H1 (cell line): ENCODE measurements at regions not wholly inside any gene's neighbourhood (a gene's known extent, or its start where the extent isn't known, plus 50 kb on each side); places are given as distances from the start of the nearest gene placed in this dataset.

Source experiments
- CTCF ChIA-PET: fragments of 300-600 bp; sonication (Branson Sonifier 250); formaldehyde crosslinking; loops from one replicate; lab custom pipeline; 2021; ENCODE audit not compliant: partially characterized antibody; lab: Charles Lee
- POLR2A ChIA-PET: fragments of 300-600 bp; sonication (Branson Sonifier 250); formaldehyde crosslinking; loops from one replicate; lab custom pipeline; 2021; ENCODE audit warnings: inconsistent platforms; ENCODE audit not compliant: partially characterized antibody; lab: Charles Lee
- DNase-seq, 2 experiments: peaks; one replicate each; pipeline versions ENCODE4 v3.0.0 to v3.0.0-alpha.2; 2010 to 2022; ENCODE audit warnings: low spot score in 2 of 2, low read depth in 1 of 2, mixed read lengths in 1 of 2
- FAIRE-seq: peaks from 2 replicates; lab custom pipeline; 2011; peaks lifted over from hg19 to GRCh38; lab: Jason Lieb, UNC
- H2AFZ ChIP-seq: 2 replicates; pipeline ENCODE4 v1.8.1; 2012; ENCODE audit warnings: low read length, inconsistent platforms
- H2AK5ac ChIP-seq: 2 replicates; pipeline ENCODE4 v1.6.1; 2013; ENCODE audit warnings: low read depth, low read length
- H2BK120ac ChIP-seq: replicated peaks from 2 replicates; pipeline ENCODE3; 2013; ENCODE audit warnings: low read depth, low read length, inconsistent platforms
- H2BK12ac ChIP-seq: 2 replicates; pipeline ENCODE4 v1.6.1; 2013; ENCODE audit warnings: low read depth, low read length
- H2BK15ac ChIP-seq: 2 replicates; pipeline ENCODE4 v1.6.1; 2013; ENCODE audit warnings: low read length
- H2BK20ac ChIP-seq: 2 replicates; pipeline ENCODE4 v1.6.1; 2013; ENCODE audit warnings: low read length
- H2BK5ac ChIP-seq: 2 replicates; pipeline ENCODE4 v1.6.1; 2013; ENCODE audit warnings: low read depth, low read length
- H3K14ac ChIP-seq: 2 replicates; pipeline ENCODE4 v1.6.1; 2013; ENCODE audit warnings: inconsistent platforms; ENCODE audit not compliant: insufficient read length
- H3K18ac ChIP-seq: 2 replicates; pipeline ENCODE4 v1.6.1; 2013; ENCODE audit warnings: low read length; ENCODE audit errors: extremely low read depth
- H3K23ac ChIP-seq: 2 replicates; pipeline ENCODE4 v1.6.1; 2013; ENCODE audit warnings: inconsistent platforms; ENCODE audit not compliant: insufficient read length
- H3K23me2 ChIP-seq: 2 replicates; pipeline ENCODE4 v1.6.1; 2013; ENCODE audit warnings: low read depth, low read length
- H3K27ac ChIP-seq: 2 replicates; pipeline ENCODE4 v1.6.1; 2011; ENCODE audit warnings: low read depth, low read length, inconsistent platforms
- H3K27me3 ChIP-seq, 4 experiments: replicated peaks in 1 of 4; 1 replicate in 1 of 4; 2 replicates in 3 of 4; pipeline versions ENCODE4 v1.6.1 to v1.8.1; 2011 to 2013; ENCODE audit warnings: low read length in 3 of 4, mild to moderate bottlenecking in 3 of 4, inconsistent platforms in 2 of 4, mixed read lengths in 2 of 4, moderate library complexity in 1 of 4; ENCODE audit not compliant: control insufficient read depth in 3 of 4, insufficient read depth in 3 of 4; ENCODE audit errors: extremely low read depth in 1 of 4
- H3K36me3 ChIP-seq, 4 experiments: 2 replicates each; pipeline versions ENCODE4 v1.6.1 to v1.8.1; 2011 to 2013; ENCODE audit warnings: mild to moderate bottlenecking in 4 of 4, low read length in 3 of 4, moderate library complexity in 2 of 4, control low read depth in 1 of 4, inconsistent platforms in 1 of 4; ENCODE audit not compliant: insufficient read depth in 4 of 4, control insufficient read depth in 2 of 4
- H3K4ac ChIP-seq: replicated peaks from 2 replicates; pipeline ENCODE3; 2013; ENCODE audit warnings: low read length, low read depth, mixed read lengths, inconsistent platforms; ENCODE audit not compliant: insufficient read length
- H3K4me1 ChIP-seq, 4 experiments: replicated peaks in 1 of 4; 1 replicate in 1 of 4; 2 replicates in 3 of 4; pipeline versions ENCODE4 v1.6.1 to v1.8.1; 2011 to 2013; ENCODE audit warnings: low read length in 3 of 4, inconsistent platforms in 2 of 4, mixed read lengths in 1 of 4; ENCODE audit not compliant: insufficient read depth in 4 of 4, control insufficient read depth in 3 of 4
- H3K4me2 ChIP-seq, 2 experiments: 2 replicates each; pipeline versions ENCODE4 v1.6.1 to v1.8.1; 2011 to 2013; ENCODE audit warnings: low read depth in 2 of 2, low read length in 2 of 2, control low read depth in 1 of 2, inconsistent platforms in 1 of 2, mild to moderate bottlenecking in 1 of 2; ENCODE audit not compliant: insufficient read depth in 1 of 2
- H3K4me3 ChIP-seq, 4 experiments: fragments of 200-600, 300-600 bp in 1 of 4; sonication (generic), shearing (Covaris generic), sonication (Bioruptor Twin) in 1 of 4; 2 replicates each; pipeline versions ENCODE4 v1.5.1 to v1.8.1; 2011 to 2016; ENCODE audit warnings: low read length in 4 of 4, low read depth in 3 of 4, control low read depth in 2 of 4, inconsistent platforms in 2 of 4, mild to moderate bottlenecking in 2 of 4, mixed read lengths in 1 of 4, moderate library complexity in 1 of 4; ENCODE audit not compliant: insufficient read depth in 2 of 4; ENCODE audit errors: extremely low read depth in 1 of 4
- H3K56ac ChIP-seq: replicated peaks from 2 replicates; pipeline ENCODE3; 2013; ENCODE audit warnings: low read depth, mild to moderate bottlenecking, mixed read lengths, low read length, inconsistent platforms; ENCODE audit not compliant: insufficient read length
- H3K79me1 ChIP-seq: 2 replicates; pipeline ENCODE4 v1.6.1; 2013; ENCODE audit warnings: low read depth, low read length, control low read depth
- H3K79me2 ChIP-seq, 2 experiments: 2 replicates each; pipeline versions ENCODE4 v1.6.1 to v1.8.1; 2012 to 2013; ENCODE audit warnings: low read length in 2 of 2, mild to moderate bottlenecking in 2 of 2, inconsistent platforms in 1 of 2; ENCODE audit not compliant: insufficient read depth in 2 of 2, control insufficient read depth in 1 of 2
- H3K9ac ChIP-seq, 4 experiments: replicated peaks in 1 of 4; 1 replicate in 1 of 4; 2 replicates in 3 of 4; pipeline versions ENCODE4 v1.6.1 to v1.8.1; 2011 to 2013; ENCODE audit warnings: low read depth in 3 of 4, low read length in 3 of 4, control low read depth in 2 of 4, mild to moderate bottlenecking in 2 of 4, moderate library complexity in 2 of 4, inconsistent platforms in 1 of 4; ENCODE audit errors: extremely low read depth in 1 of 4
- H3K9me3 ChIP-seq, 2 experiments: 2 replicates each; pipeline versions ENCODE4 v1.6.1 to v1.8.1; 2012 to 2013; ENCODE audit warnings: mild to moderate bottlenecking in 2 of 2, moderate library complexity in 2 of 2, control low read depth in 1 of 2, inconsistent platforms in 1 of 2, low read depth in 1 of 2, low read length in 1 of 2, mixed read lengths in 1 of 2; ENCODE audit not compliant: insufficient read depth in 2 of 2
- H4K20me1 ChIP-seq, 2 experiments: replicated peaks in 1 of 2; 2 replicates each; pipeline versions ENCODE3 to v1.8.1; 2011 to 2013; ENCODE audit warnings: inconsistent platforms in 2 of 2, low read length in 2 of 2, mild to moderate bottlenecking in 1 of 2; ENCODE audit not compliant: insufficient read depth in 2 of 2, control insufficient read depth in 1 of 2
- H4K5ac ChIP-seq: 2 replicates; pipeline ENCODE4 v1.6.1; 2013; ENCODE audit warnings: low read length, low read depth, mixed read lengths, inconsistent platforms; ENCODE audit not compliant: insufficient read length
- H4K8ac ChIP-seq: 2 replicates; pipeline ENCODE4 v1.8.0; 2013; ENCODE audit warnings: mild to moderate bottlenecking, moderate library complexity, low read length, inconsistent platforms; ENCODE audit not compliant: insufficient read depth; ENCODE audit errors: extremely low read depth
- H4K91ac ChIP-seq: replicated peaks from 2 replicates; pipeline ENCODE3; 2013; ENCODE audit warnings: low read length, mixed read lengths, inconsistent platforms; ENCODE audit not compliant: insufficient read length
- CBX5 ChIP-seq: fragments of 300-800, 300-1000 bp; sonication (generic); IDR thresholded peaks from 2 replicates; pipeline ENCODE4 v1.7.1; 2016; ENCODE audit warnings: antibody characterized with exemption, low read length, low read depth
- CEBPB ChIP-seq: IDR thresholded peaks from 2 replicates; pipeline ENCODE4 v1.6.1; 2012; ENCODE audit warnings: low read depth, low read length
- CTBP2 ChIP-seq: IDR thresholded peaks from 2 replicates; pipeline ENCODE4 v1.7.0; 2011; ENCODE audit warnings: borderline replicate concordance, mild to moderate bottlenecking, moderate library complexity, mixed read lengths, low read length; ENCODE audit not compliant: insufficient read depth, insufficient read length
- GTF2F1 ChIP-seq: IDR thresholded peaks from 2 replicates; pipeline ENCODE4 v1.6.1; 2012; ENCODE audit warnings: low read depth, low read length, improper control_type of control experiment, borderline replicate concordance
- HDAC2 ChIP-seq, 2 experiments: fragments of 300-600 bp in 1 of 2; sonication (generic) in 1 of 2; IDR thresholded peaks; 2 replicates each; pipeline ENCODE4 v1.6.1; 2011 to 2012; ENCODE audit warnings: low read depth in 2 of 2, low read length in 2 of 2, mild to moderate bottlenecking in 2 of 2, moderate library complexity in 2 of 2, borderline replicate concordance in 1 of 2, inconsistent platforms in 1 of 2
- JUN ChIP-seq: IDR thresholded peaks from 2 replicates; pipeline ENCODE4 v1.6.1; 2011; ENCODE audit warnings: low read depth, mild to moderate bottlenecking, improper control_type of control experiment, low read length
- KDM4A ChIP-seq: IDR thresholded peaks from one replicate; pipeline ENCODE4 v1.7.1; 2012; ENCODE audit warnings: low read depth, mild to moderate bottlenecking, moderate library complexity, low read length, inconsistent platforms; ENCODE audit not compliant: severe bottlenecking
- PHF8 ChIP-seq: fragments of 200-600 bp; sonication (generic); conservative IDR thresholded peaks from 2 replicates; pipeline ENCODE4 v1.7.1; 2012; ENCODE audit warnings: low read depth, mild to moderate bottlenecking, inconsistent platforms, low read length, moderate library complexity
- POLR2AphosphoS5 ChIP-seq: IDR thresholded peaks from 2 replicates; pipeline ENCODE4 v1.6.1; 2011; ENCODE audit warnings: low read depth, low read length
- RBBP5 ChIP-seq: IDR thresholded peaks from 2 replicates; pipeline ENCODE4 v1.7.1; 2012; ENCODE audit warnings: low read depth, mild to moderate bottlenecking, inconsistent platforms, low read length, moderate library complexity, borderline replicate concordance
- SIN3A ChIP-seq, 2 experiments: IDR thresholded peaks in 1 of 2; conservative IDR thresholded peaks in 1 of 2; 2 replicates each; pipeline ENCODE4 v1.6.1; 2011 to 2012; ENCODE audit warnings: low read length in 2 of 2, improper control_type of control experiment in 1 of 2, low read depth in 1 of 2, mild to moderate bottlenecking in 1 of 2
- SP4 ChIP-seq: IDR thresholded peaks from 2 replicates; pipeline ENCODE4 v1.6.1; 2012; ENCODE audit warnings: low read length, inconsistent platforms
- TAF1 ChIP-seq: IDR thresholded peaks from 2 replicates; pipeline ENCODE4 v1.6.1; 2011; ENCODE audit warnings: mild to moderate bottlenecking, low read depth, low read length
- TEAD4 ChIP-seq: IDR thresholded peaks from 2 replicates; pipeline ENCODE4 v1.6.1; 2012; ENCODE audit warnings: low read depth, low read length, inconsistent platforms, mixed read lengths
- WGBS, 2 experiments: shearing (Covaris generic) in 1 of 2; methylation state at CpG; one replicate each; pipeline versions ENCODE4 v1.1.6 to v1.1.7; 2013 to 2015; ENCODE audit warnings: low lambda C conversion rate in 2 of 2, mixed read lengths in 2 of 2, inconsistent platforms in 1 of 2, low coverage in 1 of 2, missing lambda C conversion rate in 1 of 2; ENCODE audit not compliant: insufficient replicate concordance in 2 of 2, insufficient coverage in 1 of 2, insufficient read length in 1 of 2; ENCODE audit errors: extremely low coverage in 1 of 2, missing lambda C conversion rate in 1 of 2; 5-methylcytosine and 5-hydroxymethylcytosine counted together

GRCh38 chr1:38337711-38338110 lies 291.1 kb upstream of the POU3F1 start:
- FAIRE-seq (no peak), DNase-seq (no peak)
- Histone ChIP-seq H2AFZ (no peak overlapping the region), H2BK15ac (peak overlapping the region; percentile 12; the same call in 1 of the 2 replicates), H4K20me1 (no peaks in the 10 kb centered on the region), H4K5ac (no peak overlapping the region), H4K8ac (no peak overlapping the region), H3K27ac (no peak overlapping the region), H2BK12ac (no peak overlapping the region; the same call in 1 of the 2 replicates), H3K4me1 (peaks cover 2 to 11% (median 5%) of the 10 kb centered on the region in 4 experiments; a peak in 5 of 7 replicates), H2BK5ac (no peak overlapping the region), H3K79me1 (no peaks in the 10 kb centered on the region), H3K4ac (no peak overlapping the region), H3K23me2 (peaks cover 2% of the 10 kb centered on the region; the same call in 1 of the 2 replicates), H4K91ac (no peak overlapping the region), H3K27me3 (no peaks in the 10 kb centered on the region; a peak in 1 of 7 replicates), H3K18ac (no peak overlapping the region), H2BK20ac (0 out of 2 replicates have a peak overlapping the region, but pooled peaks have one; percentile 64), H3K14ac (no peak overlapping the region), H3K23ac (no peak overlapping the region), H3K9ac (no peak overlapping the region), H3K56ac (no peak overlapping the region), H2AK5ac (no peak overlapping the region), H3K4me3 (no peak overlapping the region), H3K79me2 (no peaks in the 10 kb centered on the region), H3K4me2 (no peak overlapping the region), H3K36me3 (no peaks in the 10 kb centered on the region), H2BK120ac (peak overlapping the region; percentile 5), H3K9me3 (no peaks in the 10 kb centered on the region)
- WGBS, 2 experiments: 74% methylated on average over 5 of the region's 5 CpGs; no CpG with 5 or more reads in 1 of the 2 experiments
- CTCF ChIA-PET: interaction anchor here (0.8 to 2.3 kb wide), 5 partner anchors 10 to 165 kb away, joined by 3 to 7 read pairs (median 3); no protein-coding TSS in a partner anchor
- POLR2A ChIA-PET: interaction anchor here (1.3 kb wide), 1 partner anchor 53 kb away, joined by 3 read pairs; no protein-coding TSS in a partner anchor
- TF ChIP-seq JUN: no peak
- no peak for TF ChIP-seq GTF2F1
- TF ChIP-seq PHF8: no peak
- TF ChIP-seq CEBPB: no peak
- no peak for TF ChIP-seq CBX5
- TF ChIP-seq SIN3A (conservative IDR thresholded peaks at IDR 0.05 in 1 of 2, IDR thresholded peaks at IDR 0.05 in 1 of 2; ENCODE audit: low read depth in 1 of 2, low read length in 2 of 2): no peak
- TF ChIP-seq CTBP2: no peak
- TF ChIP-seq KDM4A: no peak
- no peak for TF ChIP-seq TAF1
- no peak for TF ChIP-seq RBBP5
- no peak for TF ChIP-seq HDAC2 (IDR thresholded peaks at IDR 0.05; ENCODE audit: borderline replicate concordance in 1 of 2, low read depth in 2 of 2, low read length in 2 of 2)
- no peak for TF ChIP-seq SP4
- no peak for TF ChIP-seq TEAD4
- no peak for TF ChIP-seq POLR2AphosphoS5
